IPS-18c (cell line): ENCODE measurements at regions not wholly inside any gene's neighbourhood (a gene's known extent, or its start where the extent isn't known, plus 50 kb on each side); places are given as distances from the start of the nearest gene placed in this dataset.

ENCODE experiments used
- H3K4me3 ChIP-seq: 2 replicates; pipeline ENCODE4 v1.7.0; 2013; ENCODE audit warnings: low read depth, mild to moderate bottlenecking, low read length, moderate library complexity; ENCODE audit not compliant: insufficient read depth
- H3K9me3 ChIP-seq: one replicate; pipeline ENCODE4 v1.6.1; 2013; ENCODE audit warnings: mild to moderate bottlenecking, low read length, moderate library complexity; ENCODE audit not compliant: control insufficient read depth, insufficient read depth

GRCh38 chr13:87851410-87851809 lies 180.2 kb downstream of the SLITRK5 start:
- H3K4me3 ChIP-seq = no peak overlapping the region
- no peaks in the 10 kb centered on the region for H3K9me3 ChIP-seq

GRCh38 chr13:87855553-87855952 lies 184.4 kb downstream of the SLITRK5 start:
- Histone ChIP-seq H3K4me3 (no peak overlapping the region), H3K9me3 (no peaks in the 10 kb centered on the region)

- H3K4me3 ChIP-seq = no peak overlapping the region
Measured at GRCh38 chr13:87859261-87859660, 188.1 kb downstream of the SLITRK5 start.

GRCh38 chr13:87867426-87867825 lies 196.3 kb downstream of the SLITRK5 start:
- Histone ChIP-seq H3K4me3 (no peak overlapping the region), H3K9me3 (no peaks in the 10 kb centered on the region)

More at GRCh38 chr13:87859261-87859660, 188.1 kb downstream of the SLITRK5 start:
- H3K9me3 ChIP-seq = no peaks in the 10 kb centered on the region

GRCh38 chr13:87868731-87869130 lies 197.6 kb downstream of the SLITRK5 start:
- Histone ChIP-seq H3K4me3 (no peak overlapping the region), H3K9me3 (no peaks in the 10 kb centered on the region)

GRCh38 chr13:87872813-87873212 lies 201.6 kb downstream of the SLITRK5 start:
- H3K9me3 ChIP-seq = no peaks in the 10 kb centered on the region

GRCh38 chr13:87877477-87877876 lies 206.3 kb downstream of the SLITRK5 start:
- H3K4me3 ChIP-seq = no peak overlapping the region
- H3K9me3 ChIP-seq = no peaks in the 10 kb centered on the region

More at GRCh38 chr13:87872813-87873212, 201.6 kb downstream of the SLITRK5 start:
- H3K4me3 ChIP-seq = no peak overlapping the region

GRCh38 chr13:87878706-87879105 lies 207.5 kb downstream of the SLITRK5 start:
- H3K9me3 ChIP-seq = no peaks in the 10 kb centered on the region
- H3K4me3 ChIP-seq = no peak overlapping the region

- H3K4me3 ChIP-seq = no peak overlapping the region
- no peaks in the 10 kb centered on the region for H3K9me3 ChIP-seq
Measured at GRCh38 chr13:87884884-87885283, 213.7 kb downstream of the SLITRK5 start.

- Histone ChIP-seq H3K4me3 (no peak overlapping the region), H3K9me3 (no peaks in the 10 kb centered on the region)
Measured at GRCh38 chr13:87887459-87888123, 216.4 kb downstream of the SLITRK5 start.

GRCh38 chr13:87889254-87889653 lies 218.1 kb downstream of the SLITRK5 start:
- Histone ChIP-seq H3K9me3 (no peaks in the 10 kb centered on the region), H3K4me3 (no peak overlapping the region)

- Histone ChIP-seq H3K9me3 (no peaks in the 10 kb centered on the region), H3K4me3 (no peak overlapping the region)
Measured at GRCh38 chr13:87893186-87893585, 222.0 kb downstream of the SLITRK5 start.

GRCh38 chr13:87894059-87894458 lies 222.9 kb downstream of the SLITRK5 start:
- Histone ChIP-seq H3K4me3 (no peak overlapping the region), H3K9me3 (no peaks in the 10 kb centered on the region)

GRCh38 chr13:87903553-87903952 lies 232.4 kb downstream of the SLITRK5 start:
- no peaks in the 10 kb centered on the region for H3K9me3 ChIP-seq
- no peak overlapping the region for H3K4me3 ChIP-seq

GRCh38 chr13:87906411-87906810 lies 235.2 kb downstream of the SLITRK5 start:
- no peak overlapping the region for H3K4me3 ChIP-seq
- H3K9me3 ChIP-seq = no peaks in the 10 kb centered on the region

- no peak overlapping the region for H3K4me3 ChIP-seq
- H3K9me3 ChIP-seq = no peaks in the 10 kb centered on the region
Measured at GRCh38 chr13:87907202-87907601, 236.0 kb downstream of the SLITRK5 start.

- Histone ChIP-seq H3K9me3 (no peaks in the 10 kb centered on the region), H3K4me3 (no peak overlapping the region)
Measured at GRCh38 chr13:87919956-87920355, 248.8 kb downstream of the SLITRK5 start.

- no peaks in the 10 kb centered on the region for H3K9me3 ChIP-seq
- H3K4me3 ChIP-seq = no peak overlapping the region
Measured at GRCh38 chr13:87923753-87924152, 252.6 kb downstream of the SLITRK5 start.

GRCh38 chr13:87925006-87925405 lies 253.8 kb downstream of the SLITRK5 start:
- Histone ChIP-seq H3K9me3 (no peaks in the 10 kb centered on the region), H3K4me3 (no peak overlapping the region)
